ENCODE measurements at regions not wholly inside any gene's neighbourhood (a gene's known extent, or its start where the extent isn't known, plus 50 kb on each side); places are given as distances from the start of the nearest gene placed in this dataset.

- DNase-seq (ENCODE audit: low read depth) = no peak
- no peak for TF ChIP-seq CTCF (IDR thresholded peaks at IDR 0.05; ENCODE audit: control insufficient read depth, extremely low read depth, insufficient read depth)
- no peak overlapping the region for H3K4me3 ChIP-seq (ENCODE audit: low read depth, low read length)
Measured at GRCh38 chr4:53921856-53922255, 142.5 kb downstream of the CHIC2 start.

GRCh38 chr4:53920883-53921282, 143.5 kb downstream of the CHIC2 start:
- H3K4me3 ChIP-seq (ENCODE audit: low read depth, low read length) = no peak overlapping the region
- no peak for DNase-seq (ENCODE audit: low read depth)
- no peak for TF ChIP-seq CTCF (IDR thresholded peaks at IDR 0.05; ENCODE audit: control insufficient read depth, extremely low read depth, insufficient read depth)

- H3K4me3 ChIP-seq (ENCODE audit: low read depth, low read length) = no peak overlapping the region
- no peak for DNase-seq (ENCODE audit: low read depth)
- no peak for TF ChIP-seq CTCF (IDR thresholded peaks at IDR 0.05; ENCODE audit: control insufficient read depth, extremely low read depth, insufficient read depth)
Measured at GRCh38 chr4:53920116-53920515, 144.3 kb downstream of the CHIC2 start.

GRCh38 chr4:53919535-53919934, 144.9 kb downstream of the CHIC2 start:
- DNase-seq (ENCODE audit: low read depth) = no peak
- no peak for TF ChIP-seq CTCF (IDR thresholded peaks at IDR 0.05; ENCODE audit: control insufficient read depth, extremely low read depth, insufficient read depth)
- H3K4me3 ChIP-seq (ENCODE audit: low read depth, low read length) = no peak overlapping the region

- H3K4me3 ChIP-seq (ENCODE audit: low read depth, low read length) = no peak overlapping the region
- TF ChIP-seq CTCF (IDR thresholded peaks at IDR 0.05; ENCODE audit: control insufficient read depth, extremely low read depth, insufficient read depth) = no peak
- DNase-seq (ENCODE audit: low read depth) = no peak
Measured at GRCh38 chr4:53917729-53918128, 146.7 kb downstream of the CHIC2 start.

GRCh38 chr4:53916431-53916889, 147.9 kb downstream of the CHIC2 start:
- DNase-seq (ENCODE audit: low read depth) = no peak
- TF ChIP-seq CTCF (IDR thresholded peaks at IDR 0.05; ENCODE audit: control insufficient read depth, extremely low read depth, insufficient read depth) = no peak
- no peak overlapping the region for H3K4me3 ChIP-seq (ENCODE audit: low read depth, low read length)

GRCh38 chr4:53914313-53915016, 149.9 kb downstream of the CHIC2 start:
- TF ChIP-seq CTCF (IDR thresholded peaks at IDR 0.05; ENCODE audit: control insufficient read depth, extremely low read depth, insufficient read depth) = no peak
- DNase-seq (ENCODE audit: low read depth) = no peak
- no peak overlapping the region for H3K4me3 ChIP-seq (ENCODE audit: low read depth, low read length)
